ENCODE measurements at regions not wholly inside any gene's neighbourhood (a gene's known extent, or its start where the extent isn't known, plus 50 kb on each side); places are given as distances from the start of the nearest gene placed in this dataset.
"Not testable (repeated sequence)": the region's sequence is repeated elsewhere in the genome, so short reads cannot be mapped to it uniquely, and the experiment has no call there.

DNA sequence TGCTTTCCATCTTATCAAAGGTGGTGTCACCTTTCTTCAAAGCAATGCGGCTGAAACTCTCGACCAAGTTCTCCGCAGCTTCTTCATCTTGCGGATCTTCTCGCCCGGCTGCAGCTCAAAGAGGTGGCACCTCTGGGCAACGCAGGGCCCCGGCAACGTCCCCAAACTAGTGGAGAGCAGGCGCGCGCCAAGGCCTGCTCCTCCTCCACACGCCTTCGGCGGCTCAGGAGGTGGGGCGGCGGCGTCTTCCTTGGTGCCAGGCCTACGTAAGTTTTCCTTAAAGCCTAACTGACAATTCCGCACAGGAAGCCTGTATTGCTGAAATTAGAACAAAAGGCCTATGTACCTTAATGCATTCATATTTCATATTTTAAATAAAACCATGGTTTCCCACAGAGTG is 112.0 kb downstream of the TMX1 start:
- DNase-seq = no peak

DNA sequence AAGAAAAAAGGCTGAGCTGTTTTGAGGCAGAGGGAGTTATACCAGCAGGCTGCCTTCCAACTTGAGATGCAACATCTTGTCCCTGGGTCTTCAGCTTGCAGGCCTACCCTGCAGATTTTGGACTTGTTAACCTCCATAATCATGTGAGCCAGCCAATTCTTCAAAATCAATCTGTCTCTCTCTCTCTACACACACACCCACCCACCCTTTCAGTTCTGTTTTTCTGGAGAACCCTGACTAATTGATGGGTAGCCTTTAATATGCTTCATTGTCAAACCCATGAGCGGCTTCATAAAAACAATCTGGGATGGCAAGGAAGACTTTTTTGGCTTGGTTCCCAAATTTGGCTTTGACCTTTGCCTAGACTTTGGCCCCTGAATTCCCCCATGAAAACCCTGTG is 113.9 kb downstream of the TMX1 start:
- no peak for DNase-seq

DNA sequence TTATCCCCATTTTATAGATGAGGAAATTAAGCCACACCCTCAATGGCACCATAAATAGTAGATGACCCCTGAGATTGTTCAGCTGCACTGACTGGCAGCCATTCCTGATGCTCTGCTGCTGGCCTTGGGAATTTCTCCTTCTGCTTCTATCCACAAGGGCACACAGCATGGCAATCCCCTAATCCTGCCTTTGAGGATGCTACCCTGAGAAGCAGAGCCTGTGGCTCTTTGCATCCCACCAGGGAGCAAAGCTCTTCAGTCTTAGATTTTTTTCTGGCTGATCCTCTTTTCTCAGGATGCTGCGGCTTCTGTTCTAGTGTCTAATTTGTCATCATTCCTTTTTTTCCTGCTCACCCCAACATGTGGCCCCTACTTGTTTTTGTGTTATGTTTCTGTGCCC is 114.8 kb downstream of the TMX1 start:
- DNase-seq = no peak

DNA sequence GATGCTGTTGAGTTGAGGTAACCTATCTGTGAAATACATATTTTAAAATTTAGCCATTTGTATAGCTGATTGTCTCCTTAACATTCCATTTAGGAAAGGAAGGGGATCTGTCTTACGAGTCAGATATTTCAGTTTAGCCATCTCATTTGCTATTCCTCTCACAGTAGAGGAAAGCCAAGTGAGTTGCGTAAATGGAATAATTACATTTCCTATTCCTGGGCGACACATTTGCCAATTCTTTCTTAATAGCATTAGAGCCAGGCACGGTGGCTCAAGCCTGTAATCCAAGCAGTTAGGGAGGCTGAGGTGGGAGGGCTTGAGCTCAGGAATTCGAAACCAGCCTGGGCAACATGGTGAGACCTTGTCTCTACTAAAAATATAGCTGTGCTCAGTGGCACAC is 116.3 kb downstream of the TMX1 start:
- DNase-seq = no peak

- DNase-seq = no peak
These were observed 117.2 kb downstream of the TMX1 start for GRCh38 chr14:51357250-51357649.

GRCh38 chr14:51360592-51360991 is 120.5 kb downstream of the TMX1 start:
- no peak for DNase-seq

DNA sequence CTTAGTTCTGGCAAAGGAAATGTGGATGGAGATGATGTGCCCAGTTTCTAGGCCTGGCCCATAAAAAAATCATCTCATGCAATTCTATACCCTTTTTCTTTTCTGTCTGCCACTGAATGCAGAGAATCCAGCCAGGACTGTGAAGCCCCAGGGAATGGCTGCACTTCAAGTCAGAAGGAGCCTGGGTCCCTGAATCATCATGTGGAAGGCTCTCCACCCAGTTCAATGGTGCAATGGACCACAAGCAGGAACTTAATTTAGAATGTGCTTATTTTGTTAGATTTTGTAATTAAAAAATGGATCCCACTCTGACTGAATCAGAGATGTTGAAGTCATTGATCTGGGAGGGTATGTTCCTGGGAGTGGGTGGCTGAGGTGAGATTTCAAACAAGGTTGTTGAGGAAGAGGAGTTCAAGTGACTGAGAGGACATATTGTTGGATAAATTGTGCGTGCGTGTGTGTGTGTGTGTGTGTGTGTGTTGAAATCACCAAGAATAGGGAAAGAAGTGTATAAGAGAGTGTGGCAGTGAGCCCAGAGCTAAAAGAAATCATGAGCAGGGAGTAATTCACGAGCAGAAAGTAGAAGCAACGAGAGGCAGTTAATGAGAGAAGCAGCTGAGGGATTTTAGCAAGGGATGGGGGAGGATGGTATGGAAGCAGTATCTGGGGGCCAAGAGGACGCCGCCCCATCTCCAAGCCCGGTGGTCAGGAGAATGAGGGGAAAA is 125.4 kb downstream of the TMX1 start:
- peak; percentile 43 for DNase-seq

GRCh38 chr14:51366460-51366859 is 126.4 kb downstream of the TMX1 start:
- not testable (repeated sequence) for DNase-seq

DNA sequence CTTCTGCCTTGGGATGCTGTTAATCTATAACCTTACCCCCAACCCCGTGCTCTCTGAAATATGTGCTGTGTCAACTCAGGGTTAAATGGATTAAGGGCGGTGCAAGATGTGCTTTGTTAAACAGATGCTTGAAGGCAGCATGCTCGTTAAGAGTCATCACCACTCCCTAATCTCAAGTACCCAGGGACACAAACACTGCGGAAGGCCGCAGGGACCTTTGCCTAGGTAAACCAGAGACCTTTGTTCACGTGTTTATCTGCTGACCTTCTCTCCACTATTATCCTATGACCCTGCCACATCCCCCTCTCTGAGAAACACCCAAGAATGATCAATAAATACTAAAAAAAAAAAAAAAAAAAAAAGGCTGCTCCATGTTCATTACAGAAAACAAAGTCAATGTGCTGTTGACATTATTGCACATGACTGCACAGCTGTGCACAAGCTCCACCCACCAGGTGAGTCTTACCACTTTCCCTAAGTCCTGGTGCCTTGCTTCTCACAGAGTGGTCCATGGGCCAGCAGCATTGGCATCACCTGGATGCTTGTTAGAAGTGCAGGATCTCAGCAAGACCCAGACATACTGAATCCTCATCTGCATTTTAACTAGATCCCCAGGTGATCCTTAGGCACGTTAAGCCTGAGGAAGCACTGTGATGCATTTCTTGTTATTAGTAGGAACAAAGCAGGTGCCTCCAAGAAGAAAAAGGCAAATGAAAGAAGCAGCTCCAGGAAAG is 127.0 kb downstream of the TMX1 start:
- not testable (repeated sequence) for DNase-seq

GRCh38 chr14:51367600-51367931 is 127.5 kb downstream of the TMX1 start:
- DNase-seq = peak; percentile 59

DNA sequence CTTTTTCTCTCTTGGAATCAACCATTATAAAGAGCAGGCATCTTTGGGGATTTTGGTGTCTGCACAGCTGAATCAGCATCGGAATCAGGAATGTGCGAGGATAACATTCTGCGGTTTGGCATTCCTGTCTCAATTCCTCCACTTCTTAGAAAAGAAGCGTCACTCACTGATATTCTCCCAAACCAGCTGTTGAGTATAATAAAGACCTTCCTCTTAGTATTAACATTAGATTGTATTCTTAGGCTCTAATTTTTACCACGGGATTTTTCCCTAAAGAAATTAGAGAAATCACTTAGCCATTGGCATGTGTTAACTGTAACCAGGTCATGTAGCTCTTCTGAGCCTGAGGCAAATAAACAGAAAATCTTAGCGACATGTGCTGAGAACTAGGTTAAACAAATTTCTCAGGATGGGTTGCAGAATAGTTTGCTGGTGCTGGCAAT is 128.7 kb downstream of the TMX1 start:
- DNase-seq = peak; percentile 86

DNA sequence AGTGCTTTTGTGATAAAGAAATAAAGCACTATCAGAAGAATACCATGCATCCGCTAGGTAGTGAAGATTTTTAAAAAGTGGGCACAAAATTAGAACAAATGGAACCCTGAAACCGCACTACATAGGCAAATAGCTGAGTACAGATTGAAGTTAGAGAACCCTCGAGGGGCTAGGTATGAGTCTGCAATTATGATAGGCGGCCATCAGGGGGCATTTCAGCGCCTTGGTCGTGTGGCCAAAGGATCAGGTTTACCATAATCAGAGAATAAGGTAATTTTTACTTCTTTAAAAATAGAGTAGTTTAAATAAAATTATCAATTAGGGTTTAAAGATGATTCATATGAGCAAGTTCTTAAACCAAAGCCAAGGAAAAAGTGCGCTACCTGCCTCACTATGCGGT is 129.8 kb downstream of the TMX1 start:
- DNase-seq = no peak

- DNase-seq = no peak
These were observed 130.8 kb downstream of the TMX1 start for GRCh38 chr14:51370758-51371386.

DNA sequence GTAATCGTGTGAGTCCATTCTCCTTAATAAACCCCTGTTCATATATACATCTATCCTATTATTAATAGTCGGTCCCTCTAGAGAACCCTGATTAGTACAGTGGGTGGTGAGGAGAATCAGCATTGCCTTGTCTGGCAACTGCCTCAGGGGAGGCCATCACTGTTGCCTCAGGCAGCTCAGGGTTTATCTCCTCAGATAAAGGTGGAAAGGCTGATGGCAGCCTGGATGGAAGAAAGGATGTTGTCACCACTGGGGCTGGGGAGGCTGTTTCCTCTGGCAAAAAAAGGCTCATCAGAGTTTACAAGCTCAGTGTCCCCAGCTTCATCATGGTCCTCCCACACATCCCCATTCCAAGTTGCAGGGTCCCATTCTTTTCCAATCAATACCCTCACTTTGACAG is 137.1 kb downstream of the TMX1 start:
- not testable (repeated sequence) for DNase-seq

DNA sequence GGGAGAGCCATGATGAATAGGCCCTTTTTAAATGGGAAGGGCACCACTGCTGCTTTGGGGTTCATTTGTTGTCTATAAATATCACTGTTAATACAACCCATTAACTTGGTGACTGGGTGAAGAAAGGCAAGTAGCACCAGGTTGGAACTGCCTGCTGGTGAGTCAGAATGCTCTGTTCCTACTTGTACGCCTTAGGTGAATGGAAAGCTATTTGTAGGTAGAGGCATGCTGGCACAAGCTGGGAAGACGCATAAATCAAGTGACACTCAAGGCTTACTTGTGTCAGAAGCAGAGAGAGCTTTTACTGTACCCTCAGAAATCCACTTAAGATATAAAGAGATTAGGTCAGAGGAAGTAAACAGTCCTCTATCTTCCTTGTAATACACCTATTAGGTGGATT is 142.5 kb downstream of the TMX1 start:
- peak; percentile 61 for DNase-seq

GRCh38 chr14:51386411-51386810 is 146.4 kb downstream of the TMX1 start:
- no peak for DNase-seq

GRCh38 chr14:51386983-51387735 is 147.1 kb downstream of the TMX1 start:
- DNase-seq = no peak

GRCh38 chr14:51392416-51392815 is 152.4 kb downstream of the TMX1 start:
- no peak for DNase-seq

- DNase-seq = peak; percentile 39
These were observed 154.3 kb downstream of the TMX1 start for GRCh38 chr14:51394384-51394783.

- DNase-seq = no peak
These were observed 154.8 kb downstream of the TMX1 start for GRCh38 chr14:51394804-51395203.

- peak; percentile 85 for DNase-seq
These were observed 155.4 kb downstream of the TMX1 start for GRCh38 chr14:51395361-51395849.

DNA sequence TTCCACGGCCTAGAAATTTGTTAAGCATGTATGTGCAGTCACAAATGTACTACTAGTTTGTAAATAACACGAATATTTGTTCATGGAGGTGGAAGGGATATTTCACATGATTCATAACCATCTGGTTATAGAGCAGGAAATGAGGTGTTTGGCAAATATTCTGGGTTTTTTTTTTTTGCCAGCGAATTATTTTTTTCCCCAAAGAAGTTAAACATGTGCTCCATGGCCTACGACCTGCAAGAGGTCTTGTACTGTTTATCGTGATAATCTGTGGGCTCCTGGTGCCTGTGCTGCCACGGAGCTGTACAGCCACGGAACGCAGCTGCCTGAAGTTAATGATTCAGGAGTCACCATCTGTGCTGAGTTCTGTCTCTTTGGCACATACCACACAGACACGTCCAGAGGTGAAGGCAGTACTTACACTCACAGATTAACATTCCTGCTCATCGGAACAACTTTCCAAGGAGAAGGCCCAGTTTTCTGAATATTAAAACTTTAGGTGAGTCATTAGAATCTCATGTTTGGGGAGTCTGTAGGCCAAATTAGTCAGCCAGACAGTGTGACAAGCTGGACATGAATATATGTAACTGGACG is 156.3 kb downstream of the TMX1 start:
- peak; percentile 73 for DNase-seq
